ENCODE measurements at regions not wholly inside any gene's neighbourhood (a gene's known extent, or its start where the extent isn't known, plus 50 kb on each side); places are given as distances from the start of the nearest gene placed in this dataset.
"Not testable (repeated sequence)": the region's sequence is repeated elsewhere in the genome, so short reads cannot be mapped to it uniquely, and the experiment has no call there.

- no peak for DNase-seq (ENCODE audit: low read depth in 3 of 3)
Observed at GRCh38 chr22:48779661-48780596, 1047.7 kb downstream of the BRD1 start.

- DNase-seq (ENCODE audit: low read depth in 3 of 3) = no peak
Observed at GRCh38 chr22:48779211-48779643, 1048.4 kb downstream of the BRD1 start.

- no peak for DNase-seq (ENCODE audit: low read depth in 3 of 3)
Observed at GRCh38 chr22:48778308-48779195, 1049.1 kb downstream of the BRD1 start.

- no peak for DNase-seq (ENCODE audit: low read depth in 3 of 3)
Observed at GRCh38 chr22:48772286-48772907, 1055.3 kb downstream of the BRD1 start.

GRCh38 chr22:48765595-48765994, 1062.1 kb downstream of the BRD1 start:
- no peak for DNase-seq (ENCODE audit: low read depth in 3 of 3)

- no peak for DNase-seq (ENCODE audit: low read depth in 3 of 3)
Observed at GRCh38 chr22:48761546-48761945, 1066.1 kb downstream of the BRD1 start.

- DNase-seq (ENCODE audit: low read depth in 3 of 3) = no peak
Observed at GRCh38 chr22:48760481-48761390, 1066.9 kb downstream of the BRD1 start.

- DNase-seq (ENCODE audit: low read depth in 3 of 3) = no peak
Observed at GRCh38 chr22:48758881-48759875, 1068.5 kb downstream of the BRD1 start.

- DNase-seq (ENCODE audit: low read depth in 3 of 3) = no peak
Observed at GRCh38 chr22:48757985-48758561, 1069.6 kb downstream of the BRD1 start.

- DNase-seq (ENCODE audit: low read depth in 3 of 3) = no peak
Observed at GRCh38 chr22:48757581-48757980, 1070.1 kb downstream of the BRD1 start.

- not testable (repeated sequence) for DNase-seq (ENCODE audit: low read depth in 3 of 3)
Observed at GRCh38 chr22:48757135-48757534, 1070.5 kb downstream of the BRD1 start.

- DNase-seq (ENCODE audit: low read depth in 3 of 3) = no peak
Observed at GRCh38 chr22:48756146-48757111, 1071.2 kb downstream of the BRD1 start.

- DNase-seq (ENCODE audit: low read depth in 3 of 3) = no peak
Observed at GRCh38 chr22:48755059-48755949, 1072.4 kb downstream of the BRD1 start.

GRCh38 chr22:48754611-48755058, 1073.0 kb downstream of the BRD1 start:
- no peak for DNase-seq (ENCODE audit: low read depth in 3 of 3)

GRCh38 chr22:48753752-48754517, 1073.7 kb downstream of the BRD1 start:
- no peak for DNase-seq (ENCODE audit: low read depth in 3 of 3)

- DNase-seq (ENCODE audit: low read depth in 3 of 3) = no peak
Observed at GRCh38 chr22:48753381-48753730, 1074.3 kb downstream of the BRD1 start.

All from stimulated activated CD4-positive, alpha-beta T cell treated with anti-CD3 and anti-CD28 coated beads, TNF-alpha, amount 100 ng/mL, for 48 hours (primary cell).